GM21367 (cell line): ENCODE measurements at regions not wholly inside any gene's neighbourhood (a gene's known extent, or its start where the extent isn't known, plus 50 kb on each side); places are given as distances from the start of the nearest gene placed in this dataset.
A peak's percentile ranks its signal among the peaks of the same experiment; 100 is the strongest.
"Not testable (repeated sequence)": the region's sequence is repeated elsewhere in the genome, so short reads cannot be mapped to it uniquely, and the experiment has no call there.

Experiments
- ATAC-seq: cut with Tn5 transposase; IDR thresholded peaks from one replicate; pipeline ENCODE4 v1.9.1; 2021; ENCODE audit not compliant: unreplicated experiment

GRCh38 chr6:34646714-34647113 is 49.9 kb downstream of the ILRUN start:
- no peak for ATAC-seq

- no peak for ATAC-seq
These were observed 50.9 kb downstream of the ILRUN start for GRCh38 chr6:34645627-34646026.

- no peak for ATAC-seq
These were observed 51.9 kb downstream of the ILRUN start for GRCh38 chr6:34644716-34645115.

GRCh38 chr6:34642427-34642826 is 54.1 kb downstream of the ILRUN start:
- no peak for ATAC-seq

GRCh38 chr6:34640074-34640849 is 56.3 kb downstream of the ILRUN start:
- not testable (repeated sequence) for ATAC-seq

GRCh38 chr6:34638834-34639736 is 57.5 kb downstream of the ILRUN start:
- ATAC-seq, result peak; percentile 71

- no peak for ATAC-seq
These were observed 62.8 kb downstream of the ILRUN start for GRCh38 chr6:34633785-34634184.

GRCh38 chr6:34633256-34633655 is 63.3 kb downstream of the ILRUN start:
- no peak for ATAC-seq

GRCh38 chr6:34630040-34630439 is 66.5 kb downstream of the ILRUN start:
- ATAC-seq, result no peak

GRCh38 chr6:34627296-34627695 is 69.3 kb downstream of the ILRUN start:
- no peak for ATAC-seq

GRCh38 chr6:34618430-34619182 is 62.5 kb upstream of the SPDEF start:
- no peak for ATAC-seq

GRCh38 chr6:34617231-34617630 is 61.1 kb upstream of the SPDEF start:
- no peak for ATAC-seq

- no peak for ATAC-seq
These were observed 60.1 kb upstream of the SPDEF start for GRCh38 chr6:34616227-34616585.

- ATAC-seq, result no peak
These were observed 59.6 kb upstream of the SPDEF start for GRCh38 chr6:34615574-34616226.

GRCh38 chr6:34610819-34611477 is 54.8 kb upstream of the SPDEF start:
- ATAC-seq, result no peak

- no peak for ATAC-seq
These were observed 52.4 kb upstream of the SPDEF start for GRCh38 chr6:34608321-34609091.

- ATAC-seq, result no peak
These were observed 50.5 kb upstream of the SPDEF start for GRCh38 chr6:34606477-34607265.
